ENCODE measurements at regions not wholly inside any gene's neighbourhood (a gene's known extent, or its start where the extent isn't known, plus 50 kb on each side); places are given as distances from the start of the nearest gene placed in this dataset.

DNA sequence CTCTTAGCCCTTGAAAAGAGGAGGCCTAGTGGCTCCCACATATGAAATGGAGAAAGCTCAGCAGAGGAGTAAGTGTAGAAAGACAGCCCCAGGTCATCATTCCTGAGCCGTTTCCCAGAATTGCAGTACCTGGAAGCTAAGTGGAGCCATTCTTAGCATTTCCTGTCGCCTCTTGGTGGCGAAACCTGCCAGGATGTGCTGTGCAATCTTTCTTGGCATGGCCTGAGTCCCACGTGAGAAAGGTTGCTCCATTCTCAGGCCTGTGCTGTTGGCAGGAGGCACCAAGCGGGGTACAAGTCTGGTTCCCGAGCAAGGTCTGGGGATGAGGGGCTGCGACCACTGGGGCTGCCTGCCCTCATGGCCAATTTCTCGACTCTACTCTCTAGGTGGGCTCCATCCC lies 207.2 kb upstream of the TPM1 start:
- intact Hi-C loops (cut with DNase I; ENCODE audit: low total_unique reads) = no loop called here
- H3K9me3 ChIP-seq = no peaks in the 10 kb centered on the region
- no peak for TF ChIP-seq POLR2A (IDR thresholded peaks at IDR 0.05)
- TF ChIP-seq, protein P1, sequence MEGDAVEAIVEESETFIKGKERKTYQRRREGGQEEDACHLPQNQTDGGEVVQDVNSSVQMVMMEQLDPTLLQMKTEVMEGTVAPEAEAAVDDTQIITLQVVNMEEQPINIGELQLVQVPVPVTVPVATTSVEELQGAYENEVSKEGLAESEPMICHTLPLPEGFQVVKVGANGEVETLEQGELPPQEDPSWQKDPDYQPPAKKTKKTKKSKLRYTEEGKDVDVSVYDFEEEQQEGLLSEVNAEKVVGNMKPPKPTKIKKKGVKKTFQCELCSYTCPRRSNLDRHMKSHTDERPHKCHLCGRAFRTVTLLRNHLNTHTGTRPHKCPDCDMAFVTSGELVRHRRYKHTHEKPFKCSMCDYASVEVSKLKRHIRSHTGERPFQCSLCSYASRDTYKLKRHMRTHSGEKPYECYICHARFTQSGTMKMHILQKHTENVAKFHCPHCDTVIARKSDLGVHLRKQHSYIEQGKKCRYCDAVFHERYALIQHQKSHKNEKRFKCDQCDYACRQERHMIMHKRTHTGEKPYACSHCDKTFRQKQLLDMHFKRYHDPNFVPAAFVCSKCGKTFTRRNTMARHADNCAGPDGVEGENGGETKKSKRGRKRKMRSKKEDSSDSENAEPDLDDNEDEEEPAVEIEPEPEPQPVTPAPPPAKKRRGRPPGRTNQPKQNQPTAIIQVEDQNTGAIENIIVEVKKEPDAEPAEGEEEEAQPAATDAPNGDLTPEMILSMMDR (IDR thresholded peaks at IDR 0.05 in 8 of 11, conservative IDR thresholded peaks at IDR 0.05 in 3 of 11) = no peak
- TF ChIP-seq POLR2AphosphoS5 (IDR thresholded peaks at IDR 0.05) = no peak
- no peaks in the 10 kb centered on the region for H3K4me1 ChIP-seq
- H3K36me3 ChIP-seq = peaks cover 0 to 48% (median 0%) of the 10 kb centered on the region in 6 donors
- no peak for DNase-seq
- H3K27ac ChIP-seq = no peak overlapping the region
- H3K27me3 ChIP-seq (replicated peaks in 1 of 7) = no peaks in the 10 kb centered on the region
- 55 to 78% (median 71%) methylated on average over 5 to 8 of the region's 8 CpGs for WGBS, 5 donors
- H3K4me3 ChIP-seq = no peak overlapping the region

DNA sequence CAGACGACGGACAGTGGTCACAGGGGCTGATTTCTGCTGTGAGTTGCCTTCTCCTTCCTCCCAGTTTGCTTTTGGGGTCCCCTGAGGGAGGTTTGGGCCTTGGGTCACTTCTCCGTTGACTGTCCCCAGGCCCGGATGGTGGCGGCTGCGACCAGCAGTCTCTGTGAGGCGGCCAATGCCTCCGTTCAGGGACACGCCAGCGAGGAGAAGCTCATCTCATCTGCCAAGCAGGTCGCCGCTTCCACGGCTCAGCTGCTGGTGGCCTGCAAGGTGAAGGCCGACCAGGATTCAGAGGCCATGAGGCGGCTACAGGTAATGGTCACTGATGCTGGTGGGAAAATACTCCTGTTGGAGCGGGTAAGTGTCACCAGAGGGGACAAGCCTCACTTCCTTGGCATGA lies 206.8 kb upstream of the TPM1 start:
- Histone ChIP-seq H3K9me3 (no peaks in the 10 kb centered on the region), H3K4me3 (no peak overlapping the region), H3K36me3 (peaks cover 0 to 52% (median 0%) of the 10 kb centered on the region in 6 donors), H3K4me1 (no peaks in the 10 kb centered on the region), H3K27me3 (replicated peaks in 1 of 7) (no peaks in the 10 kb centered on the region), H3K27ac (no peak overlapping the region)
- DNase-seq = no peak
- 93 to 97% (median 95%) methylated on average over 6 to 16 of the region's 16 CpGs for WGBS, 5 donors
- TF ChIP-seq POLR2A (IDR thresholded peaks at IDR 0.05) (no peak), POLR2AphosphoS5 (IDR thresholded peaks at IDR 0.05) (no peak)
- TF ChIP-seq, protein P1 (IDR thresholded peaks at IDR 0.05 in 8 of 11, conservative IDR thresholded peaks at IDR 0.05 in 3 of 11) = no peak
- intact Hi-C loops (cut with DNase I; ENCODE audit: low total_unique reads) = no loop called here

DNA sequence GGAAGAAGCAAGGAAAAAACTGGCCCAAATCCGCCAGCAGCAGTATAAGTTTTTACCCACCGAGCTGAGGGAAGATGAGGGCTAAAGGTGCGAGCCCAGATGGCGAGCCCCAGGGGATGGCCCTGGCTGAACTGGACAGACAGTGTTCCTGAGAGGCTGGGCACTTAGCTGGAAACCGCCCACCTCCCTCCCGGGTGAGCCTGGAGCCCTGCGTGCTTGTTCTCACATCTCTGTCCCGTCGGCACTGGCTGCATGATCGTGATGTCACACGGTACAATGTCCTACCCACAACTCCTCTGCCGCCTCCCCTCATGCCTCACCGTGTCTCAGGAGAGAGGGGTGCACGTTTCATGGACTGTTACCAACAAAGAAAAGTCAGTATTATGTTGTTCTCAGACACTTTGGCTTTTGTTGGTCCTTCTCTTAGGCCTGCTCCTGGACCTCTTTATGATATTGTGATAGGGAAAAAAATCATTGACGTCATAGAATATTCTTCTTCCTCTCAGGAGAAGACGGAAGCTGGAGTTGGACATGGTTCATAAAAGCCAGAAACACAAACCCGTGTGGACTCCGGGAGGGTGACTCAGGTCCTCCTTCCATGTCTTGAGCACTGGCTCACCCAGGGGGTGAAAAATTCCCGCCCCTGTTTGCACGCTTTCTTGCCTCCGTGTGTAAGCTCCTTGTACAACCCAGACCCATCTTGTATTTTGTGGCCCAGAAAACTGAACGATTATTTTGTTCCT lies 201.8 kb upstream of the TPM1 start:
- Histone ChIP-seq H3K36me3 (peaks cover 0 to 44% (median 0%) of the 10 kb centered on the region in 6 donors), H3K4me3 (no peak overlapping the region), H3K27me3 (replicated peaks in 1 of 7) (no peaks in the 10 kb centered on the region), H3K4me1 (peaks cover 0 to 11% (median 0%) of the 10 kb centered on the region in 6 donors), H3K27ac (no peak overlapping the region), H3K9me3 (no peaks in the 10 kb centered on the region)
- intact Hi-C loops (cut with DNase I; ENCODE audit: low total_unique reads) = no loop called here
- no peak for TF ChIP-seq POLR2A (IDR thresholded peaks at IDR 0.05)
- TF ChIP-seq POLR2AphosphoS5 (IDR thresholded peaks at IDR 0.05) = no peak
- TF ChIP-seq, protein P1 (IDR thresholded peaks at IDR 0.05 in 8 of 11, conservative IDR thresholded peaks at IDR 0.05 in 3 of 11) = no peak
- 91 to 94% (median 93%) methylated on average over 22 of the region's 22 CpGs for WGBS, 5 donors
- no peak for DNase-seq

DNA sequence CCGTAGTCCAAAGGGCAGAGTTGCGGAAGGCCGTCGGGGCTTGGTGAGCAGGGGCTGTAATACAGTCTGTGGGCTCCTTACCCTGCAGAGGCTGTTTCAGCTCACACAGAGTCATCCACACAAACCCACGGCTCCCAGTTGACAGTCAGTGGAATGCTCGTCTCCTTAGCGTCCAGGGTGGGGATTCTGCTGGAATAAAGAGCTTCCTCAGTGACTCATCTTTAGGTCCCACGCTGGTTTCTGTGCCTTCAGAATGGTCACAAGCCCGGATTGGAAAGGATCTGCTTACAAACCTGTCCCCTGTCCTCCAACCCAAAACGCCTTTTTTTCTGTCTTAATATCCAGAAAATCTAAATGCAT lies 201.3 kb upstream of the TPM1 start:
- TF ChIP-seq POLR2AphosphoS5 (IDR thresholded peaks at IDR 0.05) (no peak), POLR2A (IDR thresholded peaks at IDR 0.05) (no peak)
- TF ChIP-seq, protein P1 (IDR thresholded peaks at IDR 0.05 in 8 of 11, conservative IDR thresholded peaks at IDR 0.05 in 3 of 11) = no peak
- H3K4me1 ChIP-seq = peaks cover 0 to 11% (median 0%) of the 10 kb centered on the region in 6 donors
- H3K9me3 ChIP-seq = no peaks in the 10 kb centered on the region
- no peak overlapping the region for H3K27ac ChIP-seq
- H3K4me3 ChIP-seq = no peak overlapping the region
- WGBS, 5 donors = 77 to 94% (median 91%) methylated on average over 10 of the region's 10 CpGs
- DNase-seq = no peak
- intact Hi-C loops (cut with DNase I; ENCODE audit: low total_unique reads) = no loop called here
- no peaks in the 10 kb centered on the region for H3K27me3 ChIP-seq (replicated peaks in 1 of 7)
- H3K36me3 ChIP-seq = peaks cover 0 to 38% (median 0%) of the 10 kb centered on the region in 6 donors
